ENCODE measurements at regions not wholly inside any gene's neighbourhood (a gene's known extent, or its start where the extent isn't known, plus 50 kb on each side); places are given as distances from the start of the nearest gene placed in this dataset.

DNA sequence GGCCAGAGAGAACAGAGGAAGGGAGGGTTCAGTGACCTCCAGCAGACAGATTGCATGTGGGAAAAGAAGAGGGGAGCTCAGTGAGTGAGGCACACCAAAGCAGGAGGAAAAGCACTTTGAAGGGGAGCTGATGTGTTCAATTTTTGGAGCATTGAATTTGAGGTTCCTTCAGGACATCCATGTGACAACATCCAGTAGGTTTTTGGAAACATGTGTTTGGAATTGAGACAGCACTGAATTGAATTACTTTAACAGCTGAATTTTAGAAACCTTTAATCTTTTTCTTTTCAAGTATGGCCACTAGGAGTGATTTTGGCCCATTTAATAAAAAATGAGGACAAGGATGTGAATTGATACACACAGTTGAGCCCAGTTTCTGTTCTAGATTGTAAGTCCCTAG lies 101.8 kb upstream of the SEC61G start:
- TF ChIP-seq, protein P1, sequence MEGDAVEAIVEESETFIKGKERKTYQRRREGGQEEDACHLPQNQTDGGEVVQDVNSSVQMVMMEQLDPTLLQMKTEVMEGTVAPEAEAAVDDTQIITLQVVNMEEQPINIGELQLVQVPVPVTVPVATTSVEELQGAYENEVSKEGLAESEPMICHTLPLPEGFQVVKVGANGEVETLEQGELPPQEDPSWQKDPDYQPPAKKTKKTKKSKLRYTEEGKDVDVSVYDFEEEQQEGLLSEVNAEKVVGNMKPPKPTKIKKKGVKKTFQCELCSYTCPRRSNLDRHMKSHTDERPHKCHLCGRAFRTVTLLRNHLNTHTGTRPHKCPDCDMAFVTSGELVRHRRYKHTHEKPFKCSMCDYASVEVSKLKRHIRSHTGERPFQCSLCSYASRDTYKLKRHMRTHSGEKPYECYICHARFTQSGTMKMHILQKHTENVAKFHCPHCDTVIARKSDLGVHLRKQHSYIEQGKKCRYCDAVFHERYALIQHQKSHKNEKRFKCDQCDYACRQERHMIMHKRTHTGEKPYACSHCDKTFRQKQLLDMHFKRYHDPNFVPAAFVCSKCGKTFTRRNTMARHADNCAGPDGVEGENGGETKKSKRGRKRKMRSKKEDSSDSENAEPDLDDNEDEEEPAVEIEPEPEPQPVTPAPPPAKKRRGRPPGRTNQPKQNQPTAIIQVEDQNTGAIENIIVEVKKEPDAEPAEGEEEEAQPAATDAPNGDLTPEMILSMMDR (IDR thresholded peaks at IDR 0.05; ENCODE audit: low read depth, low read length) = no peak
- TF ChIP-seq POLR2A (IDR thresholded peaks at IDR 0.05; ENCODE audit: extremely low read depth, insufficient read length) (no peak), MAX (IDR thresholded peaks at IDR 0.05; ENCODE audit: low read depth, low read length) (no peak)
